T-helper 2 cell treated with Interferon-gamma antibody and Interleukin-4, amounts not matched to agents 5 μg/mL and 100 μg/mL, for 36 hours (primary cell): ENCODE measurements at regions not wholly inside any gene's neighbourhood (a gene's known extent, or its start where the extent isn't known, plus 50 kb on each side); places are given as distances from the start of the nearest gene placed in this dataset.
"Not testable (repeated sequence)": the region's sequence is repeated elsewhere in the genome, so short reads cannot be mapped to it uniquely, and the experiment has no call there.

Source experiments
- DNase-seq: peaks from one replicate; pipeline ENCODE4 v3.0.0; 2021; ENCODE audit warnings: low spot score
- H3K27ac Mint-ChIP-seq: one replicate; pipeline ENCODE4 v1.8.0; 2021; ENCODE audit warnings: mild to moderate bottlenecking, mixed read lengths
- H3K27me3 Mint-ChIP-seq: one replicate; pipeline ENCODE4 v1.8.0; 2021; ENCODE audit warnings: low read depth, mixed read lengths
- H3K36me3 Mint-ChIP-seq: one replicate; pipeline ENCODE4 v1.8.0; 2021; ENCODE audit warnings: low read depth, mixed read lengths
- H3K4me1 Mint-ChIP-seq: one replicate; pipeline ENCODE4 v1.8.0; 2021; ENCODE audit warnings: low read depth, mixed read lengths
- H3K4me3 Mint-ChIP-seq: one replicate; pipeline ENCODE4 v1.8.0; 2022; ENCODE audit warnings: mild to moderate bottlenecking, moderate library complexity, mixed read lengths
- H3K9me3 Mint-ChIP-seq: one replicate; pipeline ENCODE4 v1.8.0; 2021; ENCODE audit warnings: mixed read lengths

DNA sequence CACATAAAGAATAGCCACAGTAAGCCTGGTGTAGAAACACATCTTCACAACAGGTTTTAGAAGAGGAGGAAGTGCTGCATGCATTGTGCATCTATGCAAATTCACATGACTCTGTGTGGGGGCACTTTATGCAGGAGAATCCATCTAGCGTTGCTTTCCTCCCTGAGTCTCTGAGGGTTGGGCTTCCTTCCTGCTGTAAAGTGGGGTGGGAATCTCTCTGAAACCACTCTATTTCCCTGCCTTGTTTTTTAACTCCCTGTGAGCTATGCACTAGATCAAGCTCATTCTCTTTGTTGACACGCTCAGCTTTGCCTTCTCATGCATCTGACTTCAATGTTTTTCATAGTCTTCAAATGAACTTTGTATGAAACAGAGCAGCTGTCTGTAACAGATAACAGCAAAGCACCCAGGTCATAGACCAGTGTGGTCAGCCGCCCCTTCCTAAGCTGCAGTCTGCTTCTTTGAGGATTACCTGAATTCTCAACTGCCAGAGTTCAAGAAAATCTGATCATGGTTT is 102.7 kb upstream of the DPH5 start:
- Mint-ChIP-seq H3K4me1 (peaks cover 60% of the 10 kb centered on the region), H3K36me3 (peaks cover 13% of the 10 kb centered on the region), H3K9me3 (peaks cover 5% of the 10 kb centered on the region), H3K4me3 (peak overlapping the region; percentile 79), H3K27me3 (no peaks in the 10 kb centered on the region), H3K27ac (peak overlapping the region; percentile 93)
- DNase-seq, result no peak

DNA sequence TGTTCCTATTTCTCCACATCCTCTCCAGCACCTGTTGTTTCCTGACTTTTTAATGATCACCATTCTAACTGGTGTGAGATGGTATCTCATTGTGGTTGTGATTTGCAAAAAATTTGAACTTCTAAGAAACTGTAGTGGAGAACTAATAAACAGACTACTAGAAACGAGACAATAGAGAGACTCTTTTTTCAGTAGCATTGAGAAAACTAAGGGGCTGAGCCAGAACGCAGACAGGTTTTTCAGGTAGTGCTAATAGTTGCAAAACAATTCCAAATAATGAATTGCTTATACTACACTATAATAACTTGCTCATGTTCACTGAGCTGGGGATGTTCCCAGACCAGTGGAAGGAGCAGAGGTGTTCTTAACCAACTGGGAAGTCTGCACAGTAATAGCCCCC is 98.8 kb upstream of the DPH5 start:
- H3K9me3 Mint-ChIP-seq, result peaks cover 5% of the 10 kb centered on the region
- no peak overlapping the region for H3K27ac Mint-ChIP-seq
- peaks cover 20% of the 10 kb centered on the region for H3K36me3 Mint-ChIP-seq
- DNase-seq, result no peak
- H3K4me3 Mint-ChIP-seq, result peak overlapping the region; percentile 6
- H3K4me1 Mint-ChIP-seq, result peaks cover 66% of the 10 kb centered on the region
- no peaks in the 10 kb centered on the region for H3K27me3 Mint-ChIP-seq

DNA sequence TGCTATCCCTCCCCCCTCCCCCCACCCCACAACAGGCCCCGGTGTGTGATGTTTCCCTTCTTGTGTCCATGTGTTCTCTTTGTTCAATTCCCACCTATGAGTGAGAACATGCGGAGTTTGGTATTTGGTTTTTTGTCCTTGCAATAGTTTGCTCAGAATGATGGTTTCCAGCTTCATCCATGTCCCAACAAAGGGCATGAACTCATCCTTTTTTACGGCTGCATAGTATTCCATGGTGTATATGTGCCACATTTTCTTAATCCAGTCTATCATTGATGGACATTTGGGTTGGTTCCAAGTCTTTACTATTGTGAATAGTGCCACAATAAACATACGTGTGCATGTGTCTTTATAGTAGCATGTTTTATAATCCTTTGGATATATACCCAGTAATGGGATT is 98.3 kb upstream of the DPH5 start:
- not testable (repeated sequence) for H3K9me3 Mint-ChIP-seq
- H3K27ac Mint-ChIP-seq, result peak overlapping the region; percentile 50

DNA sequence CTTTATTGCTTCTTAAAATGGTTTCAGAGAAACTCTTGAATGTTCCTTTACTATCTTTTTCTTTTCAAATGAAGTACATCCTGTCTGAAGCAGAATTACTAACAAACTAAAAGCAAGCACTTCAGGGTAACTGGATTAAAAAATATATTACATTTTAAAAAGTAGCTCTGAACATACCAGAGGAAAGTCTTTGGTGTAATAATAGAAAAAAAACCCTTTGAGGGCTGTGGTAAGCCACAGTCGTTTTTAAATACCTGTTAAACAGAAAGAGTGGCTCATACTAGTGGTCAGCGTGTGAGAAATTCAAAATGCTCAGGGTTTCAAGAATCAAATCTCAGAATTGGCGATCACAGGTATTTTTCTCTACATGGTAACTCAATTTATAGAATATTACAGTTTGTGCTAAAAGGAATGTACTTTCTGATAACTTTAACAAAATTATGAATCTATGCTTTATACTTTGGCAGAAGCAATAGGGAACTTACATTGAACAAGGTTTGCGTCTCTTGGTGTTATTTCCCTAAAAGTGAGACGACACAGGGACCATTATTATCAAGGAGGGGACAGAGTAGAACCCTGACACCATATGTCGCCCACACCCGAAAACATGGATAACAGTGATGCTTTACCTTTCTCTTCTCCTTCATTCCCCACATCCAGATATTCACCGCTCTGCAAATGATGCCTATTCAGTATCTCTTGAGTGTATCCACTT is 97.0 kb upstream of the DPH5 start:
- H3K36me3 Mint-ChIP-seq, result peaks cover 28% of the 10 kb centered on the region
- H3K9me3 Mint-ChIP-seq, result peaks cover 5% of the 10 kb centered on the region
- H3K4me1 Mint-ChIP-seq, result peaks cover 62% of the 10 kb centered on the region
- H3K27me3 Mint-ChIP-seq, result no peaks in the 10 kb centered on the region
- H3K27ac Mint-ChIP-seq, result peak overlapping the region; percentile 80
- peak overlapping the region; percentile 62 for H3K4me3 Mint-ChIP-seq
- no peak for DNase-seq

More for the DNA sequence above, 98.3 kb upstream of the DPH5 start:
- Mint-ChIP-seq H3K36me3 (peaks cover 24% of the 10 kb centered on the region), H3K4me1 (peaks cover 69% of the 10 kb centered on the region), H3K4me3 (peak overlapping the region; percentile 11)
- not testable (repeated sequence) for DNase-seq, H3K27me3 Mint-ChIP-seq

DNA sequence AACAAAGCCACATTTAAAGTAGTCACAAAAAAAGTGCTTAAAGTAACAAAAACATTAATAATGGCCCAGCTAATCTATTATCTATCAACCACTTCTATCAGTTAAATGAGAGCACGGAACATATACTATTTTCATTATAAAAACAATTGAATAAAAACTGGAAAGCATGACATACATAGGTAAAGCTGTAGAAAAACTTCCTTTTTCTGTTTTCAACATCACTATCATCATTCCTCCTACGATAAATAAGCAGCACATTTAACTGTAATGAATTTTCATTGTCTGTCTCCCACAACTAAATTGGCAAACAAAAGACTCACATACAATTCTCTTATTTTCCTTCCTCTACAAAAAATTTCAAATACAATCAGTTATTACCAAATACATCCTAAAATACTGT is 96.4 kb upstream of the DPH5 start:
- peaks cover 5% of the 10 kb centered on the region for H3K9me3 Mint-ChIP-seq
- H3K27me3 Mint-ChIP-seq, result no peaks in the 10 kb centered on the region
- peaks cover 28% of the 10 kb centered on the region for H3K36me3 Mint-ChIP-seq
- peak overlapping the region; percentile 80 for H3K27ac Mint-ChIP-seq
- no peak for DNase-seq
- peaks cover 65% of the 10 kb centered on the region for H3K4me1 Mint-ChIP-seq
- peak overlapping the region; percentile 62 for H3K4me3 Mint-ChIP-seq

DNA sequence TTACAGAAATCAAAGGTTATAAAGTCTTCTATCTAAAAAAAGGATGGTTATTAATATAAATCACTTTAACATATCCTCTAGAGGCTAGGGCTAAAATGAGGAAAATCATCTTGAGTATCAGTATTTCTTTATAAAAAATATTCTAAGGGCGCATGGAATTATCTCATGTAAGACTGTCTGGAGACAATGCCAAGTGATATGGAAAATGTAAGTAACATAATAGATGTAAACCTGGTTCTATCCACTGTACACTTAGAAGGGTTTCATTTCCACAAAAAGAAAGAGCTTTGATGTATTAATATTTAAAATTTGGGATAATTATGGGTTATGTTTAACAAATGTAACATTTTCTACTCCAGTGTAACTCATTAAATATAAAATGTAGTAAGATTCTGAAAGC is 95.9 kb upstream of the DPH5 start:
- H3K27ac Mint-ChIP-seq, result peak overlapping the region; percentile 80
- H3K27me3 Mint-ChIP-seq, result no peaks in the 10 kb centered on the region
- H3K36me3 Mint-ChIP-seq, result peaks cover 28% of the 10 kb centered on the region
- H3K4me1 Mint-ChIP-seq, result peaks cover 66% of the 10 kb centered on the region
- H3K4me3 Mint-ChIP-seq, result peak overlapping the region; percentile 62
- DNase-seq, result no peak
- H3K9me3 Mint-ChIP-seq, result peaks cover 5% of the 10 kb centered on the region

DNA sequence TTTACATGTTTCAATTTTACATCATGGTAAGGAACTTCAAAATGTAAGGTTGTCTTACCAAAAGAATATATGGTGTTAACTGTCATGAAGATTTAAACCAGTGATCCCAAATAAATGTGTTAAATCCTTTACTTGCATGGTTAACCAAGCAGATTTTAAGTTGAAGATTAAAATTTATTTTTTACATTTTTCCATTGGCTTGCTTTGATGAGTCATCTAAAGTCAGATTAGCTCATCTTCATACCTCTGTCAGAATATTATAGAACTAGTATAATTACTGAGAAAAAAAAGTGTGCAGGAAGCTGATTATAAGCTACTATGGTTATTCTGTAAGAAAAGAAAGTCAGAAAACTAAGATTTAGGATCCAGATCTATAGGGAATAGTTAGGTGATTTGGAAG is 95.3 kb upstream of the DPH5 start:
- Mint-ChIP-seq H3K27me3 (no peaks in the 10 kb centered on the region), H3K36me3 (peaks cover 28% of the 10 kb centered on the region), H3K27ac (peak overlapping the region; percentile 80), H3K4me3 (peak overlapping the region; percentile 62), H3K9me3 (peaks cover 5% of the 10 kb centered on the region), H3K4me1 (peaks cover 70% of the 10 kb centered on the region)
- DNase-seq, result no peak

DNA sequence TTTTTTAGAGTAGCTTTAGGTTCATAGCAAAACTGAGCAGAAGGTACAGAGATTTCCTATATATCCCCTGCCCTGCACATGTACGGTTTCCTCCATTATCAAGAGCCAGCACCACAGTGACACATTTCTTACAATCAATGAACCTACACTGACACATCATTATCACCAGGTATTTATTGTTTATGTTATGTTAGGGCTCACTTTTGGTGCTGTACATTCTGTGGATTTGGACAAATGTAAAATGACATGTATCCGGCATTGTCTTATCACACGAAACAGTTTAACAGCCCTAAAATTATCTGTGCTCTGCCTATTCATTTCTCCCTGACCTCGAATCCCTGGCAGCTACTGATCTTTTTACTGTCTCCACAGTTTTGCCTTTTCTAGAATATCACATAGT is 93.7 kb upstream of the DPH5 start:
- no peaks in the 10 kb centered on the region for H3K27me3 Mint-ChIP-seq
- H3K4me1 Mint-ChIP-seq, result peaks cover 64% of the 10 kb centered on the region

DNA sequence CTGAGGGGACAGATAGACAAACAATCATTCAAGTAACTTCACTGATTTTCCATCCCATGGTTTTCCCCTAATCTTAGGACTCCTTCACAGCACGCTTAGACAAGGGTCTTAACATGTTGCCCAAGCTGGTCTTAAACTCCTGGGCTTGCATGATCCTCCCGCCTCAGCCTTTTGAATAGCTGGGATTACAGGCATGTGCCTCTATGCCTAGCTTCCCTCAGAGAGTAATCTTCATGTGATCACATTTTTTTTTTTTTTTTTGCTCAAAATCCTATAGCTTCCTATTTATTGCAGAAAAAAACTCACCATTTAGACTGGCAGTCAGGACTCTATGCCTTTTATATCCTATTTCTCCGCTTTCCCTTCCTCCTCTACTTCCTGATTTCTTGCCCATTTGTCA is 90.4 kb upstream of the DPH5 start:
- Mint-ChIP-seq H3K27ac (no peak overlapping the region), H3K9me3 (peaks cover 14% of the 10 kb centered on the region), H3K4me1 (peaks cover 65% of the 10 kb centered on the region), H3K27me3 (no peaks in the 10 kb centered on the region), H3K4me3 (no peak overlapping the region), H3K36me3 (peaks cover 37% of the 10 kb centered on the region)
- no peak for DNase-seq

More for the DNA sequence above, 93.7 kb upstream of the DPH5 start:
- no peak for DNase-seq
- Mint-ChIP-seq H3K36me3 (peaks cover 24% of the 10 kb centered on the region), H3K27ac (peak overlapping the region; percentile 34), H3K4me3 (no peak overlapping the region), H3K9me3 (no peaks in the 10 kb centered on the region)

DNA sequence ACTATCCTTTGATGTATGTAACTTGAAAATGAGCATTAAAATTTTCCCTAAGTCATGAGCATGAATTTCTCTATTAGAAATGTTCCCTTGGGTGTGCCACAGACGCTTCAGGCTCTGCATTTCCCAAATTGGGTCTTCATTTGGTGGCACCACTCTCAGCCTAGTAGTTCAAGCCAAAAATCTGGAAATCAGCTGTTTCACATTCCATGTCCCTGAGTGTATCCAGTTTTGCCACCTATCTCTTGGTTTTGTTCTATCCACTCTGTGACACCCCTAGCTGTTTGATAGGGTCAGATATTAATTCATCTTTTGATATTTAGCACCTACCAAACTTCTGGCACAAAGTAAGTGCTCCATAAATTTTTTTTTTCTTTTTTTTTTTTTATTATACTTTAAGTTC is 89.5 kb upstream of the DPH5 start:
- no peak overlapping the region for H3K4me3 Mint-ChIP-seq
- peaks cover 23% of the 10 kb centered on the region for H3K9me3 Mint-ChIP-seq
- no peak overlapping the region for H3K27ac Mint-ChIP-seq
- no peaks in the 10 kb centered on the region for H3K27me3 Mint-ChIP-seq
- peaks cover 42% of the 10 kb centered on the region for H3K36me3 Mint-ChIP-seq
- peaks cover 65% of the 10 kb centered on the region for H3K4me1 Mint-ChIP-seq
- no peak for DNase-seq

DNA sequence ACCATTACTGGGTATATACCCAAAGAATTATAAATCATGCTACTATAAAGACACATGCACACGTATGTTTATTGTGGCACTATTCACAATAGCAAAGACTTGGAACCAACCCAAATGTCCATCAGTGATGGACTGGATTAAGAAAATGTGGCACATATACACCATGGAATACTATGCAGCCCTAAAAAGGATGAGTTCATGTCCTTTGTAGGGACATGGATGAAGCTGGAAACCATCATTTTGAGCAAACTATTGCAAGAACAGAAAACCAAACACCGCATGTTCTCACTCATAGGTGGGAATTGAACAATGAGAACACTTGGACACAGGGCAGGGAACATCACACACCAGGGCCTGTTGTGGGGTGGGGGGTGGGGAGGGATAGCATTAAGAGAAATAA is 88.5 kb upstream of the DPH5 start:
- H3K4me1 Mint-ChIP-seq, result peaks cover 64% of the 10 kb centered on the region
- H3K36me3 Mint-ChIP-seq, result peaks cover 40% of the 10 kb centered on the region
- DNase-seq, H3K27me3 Mint-ChIP-seq, H3K27ac Mint-ChIP-seq, H3K4me3 Mint-ChIP-seq: not testable (repeated sequence)
- H3K9me3 Mint-ChIP-seq, result peaks cover 27% of the 10 kb centered on the region

DNA sequence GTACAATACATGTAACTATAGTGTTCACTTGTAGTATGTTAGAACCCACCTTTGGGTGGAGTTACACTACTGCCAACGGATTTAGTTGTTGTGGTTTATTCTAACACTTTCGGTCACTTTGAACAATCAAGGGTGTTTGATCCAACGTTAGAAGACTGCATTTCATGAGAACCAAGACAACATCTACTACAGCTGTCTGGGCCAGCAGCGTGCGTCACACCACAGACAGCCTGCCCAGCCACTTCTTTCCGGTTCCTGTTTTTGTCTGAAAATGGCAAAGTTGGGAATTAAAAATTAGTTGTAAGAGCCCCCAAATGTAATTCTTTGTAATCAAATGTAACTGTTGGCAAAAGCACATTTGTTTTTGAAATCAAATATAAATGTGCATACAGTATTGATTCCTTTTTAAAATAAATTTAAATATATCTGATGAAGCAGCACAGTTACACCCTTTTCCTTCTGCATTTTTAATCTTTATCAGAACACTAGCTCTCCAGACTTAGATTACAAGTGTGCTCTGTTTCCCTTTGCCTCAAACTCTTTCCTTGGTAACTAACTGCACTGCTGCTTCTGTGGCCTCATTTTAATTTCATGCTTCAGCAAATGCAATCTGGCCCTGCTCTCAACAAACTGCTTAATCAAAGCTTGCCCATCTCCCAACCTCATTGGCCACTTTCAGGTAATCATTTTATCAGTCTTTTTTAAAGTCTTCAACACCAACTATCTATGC is 86.6 kb upstream of the DPH5 start:
- H3K4me1 Mint-ChIP-seq, result peaks cover 70% of the 10 kb centered on the region

DNA sequence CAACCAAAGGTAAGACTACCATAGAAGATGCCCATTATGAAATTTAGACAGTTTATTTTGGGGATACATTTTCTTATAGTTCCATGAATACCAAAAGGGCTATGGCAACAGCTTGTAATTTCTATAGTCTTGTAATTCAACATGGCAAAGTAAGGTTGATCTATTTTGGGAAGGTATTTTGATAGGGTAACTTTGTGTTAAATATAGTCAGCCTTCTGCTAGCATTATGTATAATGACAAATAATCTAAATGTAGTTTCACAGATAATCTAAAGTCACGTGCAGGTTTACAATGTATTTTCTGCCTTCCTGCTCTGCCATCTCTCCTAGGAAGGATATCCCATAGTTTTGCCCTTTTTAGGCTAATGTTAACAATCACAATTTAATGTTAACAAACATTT is 85.9 kb upstream of the DPH5 start:
- Mint-ChIP-seq H3K4me3 (peak overlapping the region; percentile 72), H3K27me3 (no peaks in the 10 kb centered on the region), H3K9me3 (peaks cover 33% of the 10 kb centered on the region), H3K27ac (peak overlapping the region; percentile 94), H3K4me1 (peaks cover 74% of the 10 kb centered on the region), H3K36me3 (peaks cover 47% of the 10 kb centered on the region)
- DNase-seq, result no peak

More for the DNA sequence above, 86.6 kb upstream of the DPH5 start:
- Mint-ChIP-seq H3K9me3 (peaks cover 33% of the 10 kb centered on the region), H3K36me3 (peaks cover 46% of the 10 kb centered on the region), H3K27ac (peak overlapping the region; percentile 94), H3K27me3 (no peaks in the 10 kb centered on the region), H3K4me3 (peak overlapping the region; percentile 77)
- peak; percentile 61 for DNase-seq

DNA sequence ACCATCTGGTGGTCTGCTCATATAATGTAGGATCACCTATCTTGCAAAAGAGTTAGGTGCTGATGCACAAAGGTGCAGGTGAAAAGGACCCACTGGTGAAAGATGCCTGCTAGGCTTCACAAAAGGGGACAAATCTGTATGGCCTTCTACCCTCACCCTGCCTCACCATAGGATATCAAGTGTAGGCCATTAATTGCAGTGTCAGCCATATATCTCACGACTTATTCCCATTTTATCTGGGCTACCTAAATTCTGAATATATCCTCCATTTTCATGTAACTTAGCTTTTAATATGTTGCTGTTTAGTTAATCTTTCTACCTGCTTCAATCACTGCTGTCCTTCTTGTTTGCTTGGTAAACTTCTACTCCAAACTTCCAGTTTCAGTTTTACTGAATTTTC is 84.2 kb upstream of the DPH5 start:
- Mint-ChIP-seq H3K27ac (peak overlapping the region; percentile 94), H3K27me3 (no peaks in the 10 kb centered on the region), H3K4me1 (peaks cover 64% of the 10 kb centered on the region), H3K9me3 (peaks cover 33% of the 10 kb centered on the region), H3K4me3 (no peak overlapping the region), H3K36me3 (peaks cover 50% of the 10 kb centered on the region)
- no peak for DNase-seq
